ENCODE measurements at regions not wholly inside any gene's neighbourhood (a gene's known extent, or its start where the extent isn't known, plus 50 kb on each side); places are given as distances from the start of the nearest gene placed in this dataset.

DNA sequence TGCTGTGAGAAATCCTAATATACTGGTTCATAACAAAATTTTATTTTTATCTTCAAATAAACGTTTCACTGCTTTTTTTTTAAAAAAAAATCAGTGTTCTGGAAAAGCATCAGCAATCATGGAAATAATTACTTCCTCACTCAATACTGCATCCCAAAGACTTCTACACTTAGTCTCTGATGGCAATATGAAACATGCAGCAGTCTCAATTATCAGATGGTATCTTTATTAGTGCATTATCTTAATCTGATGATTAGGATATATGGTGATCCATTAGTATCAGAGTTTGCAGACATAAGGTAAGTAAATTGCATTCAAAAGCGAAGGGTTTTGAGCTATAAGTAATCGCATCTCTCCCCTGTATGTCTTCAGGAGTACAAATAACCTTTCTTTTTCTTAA lies 218.3 kb upstream of the EDNRB start:
- Mint-ChIP-seq H3K4me3 (ENCODE audit: unreplicated experiment) (no peak overlapping the region), H3K27me3 (ENCODE audit: insufficient read depth, unreplicated experiment) (no peaks in the 10 kb centered on the region), H3K9me3 (ENCODE audit: unreplicated experiment) (no peaks in the 10 kb centered on the region), H3K27ac (ENCODE audit: low read depth, unreplicated experiment) (no peak overlapping the region), H3K4me1 (ENCODE audit: insufficient read depth, unreplicated experiment) (no peaks in the 10 kb centered on the region), H3K36me3 (ENCODE audit: insufficient read depth, unreplicated experiment) (no peaks in the 10 kb centered on the region)
- intact Hi-C loops (cut with micrococcal nuclease) = loop anchor here (1.0 to 10.0 kb wide), 3 partner anchors 841 to 1208 kb away; no protein-coding TSS in a partner anchor
- no peak for DNase-seq (ENCODE audit: unreplicated experiment)
- BruUV-seq (replicated peaks) = no TSS peak
- ChIA-PET POLR2A (no interaction called here), CTCF (interaction anchor here (0.6 to 4.6 kb wide), 10 partner anchors 11 to 1118 kb away, joined by 3 to 47 read pairs (median 4); no protein-coding TSS in a partner anchor)
- TF ChIP-seq CTCF (IDR thresholded peaks at IDR 0.05; ENCODE audit: unreplicated experiment) = no peak

DNA sequence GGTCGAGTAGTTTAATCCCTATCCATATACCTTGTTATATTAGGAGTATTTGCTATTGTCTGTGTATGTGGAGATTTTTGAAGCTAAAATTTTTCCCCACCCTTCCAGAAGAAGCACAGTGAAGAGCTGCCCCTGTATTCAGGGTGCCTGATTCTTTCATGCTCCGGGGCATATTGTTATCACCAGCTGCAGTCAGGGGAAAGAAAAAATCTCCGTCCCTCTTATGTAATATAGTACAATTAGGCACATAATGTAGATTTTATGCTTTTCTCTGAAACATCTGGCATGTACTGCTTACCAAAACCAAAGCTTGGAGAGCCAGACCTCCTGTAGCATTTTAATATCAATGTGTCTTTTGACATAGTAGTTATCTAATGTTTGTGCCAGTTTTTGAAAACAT lies 214.9 kb upstream of the EDNRB start:
- intact Hi-C loops (cut with micrococcal nuclease) = loop anchor here (10.0 kb wide), 1 partner anchor 1211 kb away; no protein-coding TSS in a partner anchor
- H3K4me3 Mint-ChIP-seq (ENCODE audit: unreplicated experiment) = no peak overlapping the region
- H3K4me1 Mint-ChIP-seq (ENCODE audit: insufficient read depth, unreplicated experiment) = no peaks in the 10 kb centered on the region
- BruUV-seq (replicated peaks) = no TSS peak
- H3K27ac Mint-ChIP-seq (ENCODE audit: low read depth, unreplicated experiment) = no peak overlapping the region
- no peak for DNase-seq (ENCODE audit: unreplicated experiment)
- ChIA-PET CTCF (interaction anchor here (0.7 to 1.9 kb wide), 3 partner anchors 10 to 184 kb away, joined by 3 to 6 read pairs (median 4); no protein-coding TSS in a partner anchor), POLR2A (no interaction called here)
- H3K27me3 Mint-ChIP-seq (ENCODE audit: insufficient read depth, unreplicated experiment) = peaks cover 19% of the 10 kb centered on the region
- no peaks in the 10 kb centered on the region for H3K9me3 Mint-ChIP-seq (ENCODE audit: unreplicated experiment)
- no peaks in the 10 kb centered on the region for H3K36me3 Mint-ChIP-seq (ENCODE audit: insufficient read depth, unreplicated experiment)
- no peak for TF ChIP-seq CTCF (IDR thresholded peaks at IDR 0.05; ENCODE audit: unreplicated experiment)

GRCh38 chr13:78131811-78132210 lies 213.2 kb upstream of the EDNRB start:
- Mint-ChIP-seq H3K27me3 (ENCODE audit: insufficient read depth, unreplicated experiment) (peaks cover 36% of the 10 kb centered on the region), H3K36me3 (ENCODE audit: insufficient read depth, unreplicated experiment) (no peaks in the 10 kb centered on the region), H3K4me3 (ENCODE audit: unreplicated experiment) (no peak overlapping the region), H3K4me1 (ENCODE audit: insufficient read depth, unreplicated experiment) (no peaks in the 10 kb centered on the region), H3K27ac (ENCODE audit: low read depth, unreplicated experiment) (no peak overlapping the region), H3K9me3 (ENCODE audit: unreplicated experiment) (no peaks in the 10 kb centered on the region)
- CTCF ChIA-PET = interaction anchor here (0.6 to 2.9 kb wide), 3 partner anchors 11 to 1013 kb away, joined by 3 to 13 read pairs (median 4); no protein-coding TSS in a partner anchor
- POLR2A ChIA-PET = interaction anchor here (0.6 kb wide), 1 partner anchor 709 kb away, joined by 3 read pairs; no protein-coding TSS in a partner anchor
- TF ChIP-seq CTCF (IDR thresholded peaks at IDR 0.05; ENCODE audit: unreplicated experiment) = peak; percentile 21
- BruUV-seq (replicated peaks) = no TSS peak
- no peak for DNase-seq (ENCODE audit: unreplicated experiment)
- intact Hi-C loops (cut with micrococcal nuclease) = loop anchor here (10.0 kb wide), 1 partner anchor 1213 kb away; no protein-coding TSS in a partner anchor

DNA sequence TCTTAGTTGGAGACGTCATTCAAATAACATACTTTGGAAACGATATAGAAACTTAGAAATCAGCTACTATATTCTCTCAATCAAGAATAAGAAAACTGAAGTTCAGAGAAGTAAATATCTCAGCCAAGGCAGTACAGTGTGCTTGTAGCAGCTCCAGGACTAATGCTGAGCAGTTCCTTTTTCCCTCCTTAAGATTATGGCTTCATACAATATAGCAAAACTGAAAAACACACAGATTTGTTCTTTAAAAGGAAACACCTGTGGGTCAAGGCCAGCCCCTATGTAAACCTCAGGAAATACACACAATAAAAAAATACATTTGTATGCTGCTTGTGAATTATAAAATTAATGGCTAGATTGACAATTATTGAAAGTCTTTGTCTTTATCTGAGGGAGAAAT lies 212.7 kb upstream of the EDNRB start:
- CTCF ChIA-PET = interaction anchor here (0.6 to 2.9 kb wide), 5 partner anchors 10 to 1013 kb away, joined by 3 to 13 read pairs (median 3); no protein-coding TSS in a partner anchor

More for the DNA sequence above, 212.7 kb upstream of the EDNRB start:
- no peaks in the 10 kb centered on the region for H3K36me3 Mint-ChIP-seq (ENCODE audit: insufficient read depth, unreplicated experiment)
- H3K27me3 Mint-ChIP-seq (ENCODE audit: insufficient read depth, unreplicated experiment) = peaks cover 40% of the 10 kb centered on the region
- no peak overlapping the region for H3K4me3 Mint-ChIP-seq (ENCODE audit: unreplicated experiment)
- H3K4me1 Mint-ChIP-seq (ENCODE audit: insufficient read depth, unreplicated experiment) = no peaks in the 10 kb centered on the region
- no peaks in the 10 kb centered on the region for H3K9me3 Mint-ChIP-seq (ENCODE audit: unreplicated experiment)
- no peak for DNase-seq (ENCODE audit: unreplicated experiment)
- no peak overlapping the region for H3K27ac Mint-ChIP-seq (ENCODE audit: low read depth, unreplicated experiment)
- POLR2A ChIA-PET = interaction anchor here (0.6 kb wide), 1 partner anchor 708 kb away, joined by 3 read pairs; no protein-coding TSS in a partner anchor
- no peak for TF ChIP-seq CTCF (IDR thresholded peaks at IDR 0.05; ENCODE audit: unreplicated experiment)
- no TSS peak for BruUV-seq (replicated peaks)
- intact Hi-C loops (cut with micrococcal nuclease) = loop anchor here (10.0 kb wide), 1 partner anchor 1213 kb away; no protein-coding TSS in a partner anchor
